T-helper 1 cell treated with Interleukin-12 subunit alpha and Interleukin-12 subunit beta and Interleukin-4 antibody, amounts not matched to agents 30 ng/mL and 1 ng/mL, for 36 hours (primary cell): ENCODE measurements at regions not wholly inside any gene's neighbourhood (a gene's known extent, or its start where the extent isn't known, plus 50 kb on each side); places are given as distances from the start of the nearest gene placed in this dataset.

Source experiments
- intact Hi-C: fragments of 100-400 bp; cut with micrococcal nuclease; formaldehyde crosslinking; loops from one replicate; pipeline ENCODE4 v1.15.1; 2024

DNA sequence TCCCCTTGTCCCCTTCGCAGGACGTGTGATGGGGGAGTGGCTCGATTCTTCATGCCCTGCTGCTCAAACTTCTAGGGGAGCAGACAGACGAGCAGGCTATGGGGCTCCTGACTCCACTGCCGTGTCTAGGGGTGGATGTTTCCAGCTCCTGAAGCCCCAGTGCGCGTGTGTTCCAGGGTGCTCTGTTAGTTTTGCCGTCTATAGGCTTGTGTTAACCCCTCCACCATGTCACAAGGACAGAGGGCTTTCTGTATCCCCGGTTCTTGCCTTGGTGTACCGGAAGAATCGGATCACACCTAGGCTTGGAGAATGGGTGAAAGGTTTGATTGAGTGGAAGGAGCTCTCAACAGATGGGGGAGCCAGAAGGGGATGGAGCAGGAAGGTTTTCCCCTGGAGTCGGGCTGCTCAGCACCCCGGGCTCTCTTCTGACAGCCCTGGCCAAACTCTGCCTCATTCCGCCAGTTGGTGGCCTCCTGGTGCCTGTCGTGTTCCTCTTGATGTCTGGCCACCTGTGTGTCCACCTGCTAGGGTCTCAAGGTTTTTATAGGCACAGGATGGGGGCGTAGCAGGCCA, 810.7 kb downstream of the BRD1 start:
- intact Hi-C loops: no loop called here

DNA sequence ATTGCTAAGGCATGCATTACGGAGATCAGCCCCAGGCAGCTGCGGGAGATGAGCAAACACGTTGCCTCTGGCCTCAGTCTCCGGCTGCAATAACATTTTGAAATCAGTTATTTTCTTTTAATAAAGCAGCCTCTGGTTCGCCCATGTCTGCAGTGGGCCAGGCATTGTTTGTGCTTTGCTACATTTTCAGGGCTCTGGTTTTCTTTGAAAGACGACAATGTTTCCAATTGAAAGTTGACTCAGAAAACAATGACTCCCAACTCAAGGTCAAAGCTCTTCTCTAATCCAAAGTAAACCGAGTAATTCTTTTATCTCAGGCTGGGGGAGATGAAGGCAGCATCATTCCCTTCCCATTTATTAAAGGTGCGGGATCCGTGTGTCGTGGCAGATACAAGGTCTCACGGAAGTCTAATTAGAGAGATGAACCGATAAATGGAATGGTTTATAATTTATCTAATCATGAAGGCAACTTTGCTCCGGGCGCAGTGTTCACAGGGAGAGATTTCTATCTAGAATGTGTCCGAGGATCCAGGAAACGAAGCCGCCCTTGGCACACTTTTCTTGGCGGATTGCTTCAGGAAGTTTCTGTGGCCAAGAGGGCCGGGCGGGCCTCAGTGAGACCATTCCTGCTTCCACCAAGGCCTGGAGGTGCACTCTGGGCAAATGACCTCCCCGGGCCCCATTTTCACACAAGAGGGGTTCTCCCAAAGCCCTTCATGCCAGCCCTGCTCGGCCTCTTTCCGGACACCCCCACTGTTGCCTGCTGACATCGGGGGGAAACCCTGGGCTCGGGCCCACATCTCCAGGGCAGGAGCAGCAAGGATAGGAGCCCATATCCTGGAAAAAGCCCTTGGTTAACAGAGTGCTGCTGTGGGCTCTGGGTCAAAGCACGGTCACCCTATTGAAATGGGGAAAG, 811.4 kb downstream of the BRD1 start:
- intact Hi-C loops: no loop called here

DNA sequence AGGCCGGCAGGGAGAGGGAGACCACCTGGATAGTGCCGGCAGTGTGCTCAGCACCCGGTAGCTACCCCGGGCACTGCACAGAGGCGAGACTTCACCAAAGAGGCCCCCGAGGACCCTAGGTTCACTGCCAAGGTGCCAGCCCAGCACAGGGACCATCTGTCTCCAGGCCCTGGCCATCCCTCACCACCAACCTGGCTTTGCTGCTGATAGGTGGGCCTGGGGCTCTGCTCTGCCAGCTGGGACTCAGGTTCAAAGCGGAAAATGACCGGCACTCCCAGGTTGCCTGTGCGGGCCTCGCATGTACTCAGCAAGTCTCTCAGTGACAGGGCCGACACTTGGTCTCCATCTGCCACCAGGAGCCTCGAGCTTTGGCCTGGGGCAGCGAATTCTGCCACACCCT, 812.2 kb downstream of the BRD1 start:
- intact Hi-C loops: no loop called here

DNA sequence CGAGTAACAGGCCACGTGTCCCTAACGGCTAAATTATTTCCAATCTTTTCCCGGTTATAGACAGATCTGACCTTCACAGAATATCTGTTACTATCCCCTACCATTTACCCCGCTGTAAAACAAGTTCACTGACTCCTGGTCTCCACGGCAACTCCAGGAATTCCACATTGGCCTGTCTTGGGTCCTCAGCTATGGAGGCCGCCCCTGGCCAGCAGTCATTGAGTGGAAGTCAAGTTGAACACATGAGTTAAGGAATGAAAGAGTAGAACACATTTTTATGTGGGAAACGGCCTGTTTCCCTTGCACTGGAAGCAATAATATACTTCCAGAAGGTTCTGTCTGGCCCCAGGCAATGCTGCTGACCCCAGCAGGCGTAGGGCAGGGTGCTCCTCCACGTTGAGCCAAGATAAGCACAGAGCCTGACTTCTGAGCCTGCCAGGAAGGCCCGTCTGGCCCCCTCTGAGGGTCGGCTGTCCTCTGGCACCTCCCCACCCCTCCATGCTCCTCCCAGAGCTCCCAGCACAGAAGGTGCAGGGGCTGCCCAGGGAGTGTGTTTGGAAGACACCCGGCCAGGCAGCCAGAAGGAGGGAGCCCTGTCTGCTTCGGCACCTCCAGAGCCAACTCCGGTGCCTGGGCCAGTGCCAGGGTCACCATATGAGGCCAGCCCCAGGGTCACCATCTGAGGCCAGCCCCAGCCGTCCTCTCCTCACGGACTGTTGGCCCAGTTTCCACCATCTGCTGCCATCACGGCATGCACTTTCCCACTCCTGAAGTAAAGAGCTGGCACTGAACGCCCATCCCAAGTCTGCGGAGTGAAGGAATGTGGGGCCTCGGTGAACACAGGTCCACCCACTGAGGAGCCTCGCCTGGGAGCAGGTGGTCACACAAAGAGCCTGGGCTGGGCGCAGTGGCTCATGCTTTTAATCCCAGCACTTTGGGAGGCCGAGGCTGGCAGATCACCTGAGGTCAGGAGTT, 813.2 kb downstream of the BRD1 start:
- intact Hi-C loops: no loop called here

DNA sequence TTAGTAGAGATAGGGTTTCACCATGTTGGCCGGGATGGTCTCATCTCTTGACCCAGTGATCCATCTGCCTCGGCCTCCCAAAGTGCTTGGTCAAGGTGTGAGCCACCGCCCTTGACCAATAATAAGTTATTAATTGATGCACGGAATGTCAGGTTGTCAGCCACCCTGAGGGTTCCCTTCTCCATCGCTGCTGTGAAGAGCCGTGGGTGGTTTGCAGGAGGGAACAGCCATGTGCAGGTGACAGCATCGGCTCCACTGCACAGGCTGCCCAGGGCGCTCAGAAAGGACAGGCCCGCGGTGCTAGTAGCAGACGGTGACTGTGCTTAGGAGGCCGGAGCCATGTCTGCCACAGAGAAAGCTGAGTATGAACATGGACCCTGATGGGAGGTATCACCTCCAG, 814.0 kb downstream of the BRD1 start:
- intact Hi-C loops: no loop called here

DNA sequence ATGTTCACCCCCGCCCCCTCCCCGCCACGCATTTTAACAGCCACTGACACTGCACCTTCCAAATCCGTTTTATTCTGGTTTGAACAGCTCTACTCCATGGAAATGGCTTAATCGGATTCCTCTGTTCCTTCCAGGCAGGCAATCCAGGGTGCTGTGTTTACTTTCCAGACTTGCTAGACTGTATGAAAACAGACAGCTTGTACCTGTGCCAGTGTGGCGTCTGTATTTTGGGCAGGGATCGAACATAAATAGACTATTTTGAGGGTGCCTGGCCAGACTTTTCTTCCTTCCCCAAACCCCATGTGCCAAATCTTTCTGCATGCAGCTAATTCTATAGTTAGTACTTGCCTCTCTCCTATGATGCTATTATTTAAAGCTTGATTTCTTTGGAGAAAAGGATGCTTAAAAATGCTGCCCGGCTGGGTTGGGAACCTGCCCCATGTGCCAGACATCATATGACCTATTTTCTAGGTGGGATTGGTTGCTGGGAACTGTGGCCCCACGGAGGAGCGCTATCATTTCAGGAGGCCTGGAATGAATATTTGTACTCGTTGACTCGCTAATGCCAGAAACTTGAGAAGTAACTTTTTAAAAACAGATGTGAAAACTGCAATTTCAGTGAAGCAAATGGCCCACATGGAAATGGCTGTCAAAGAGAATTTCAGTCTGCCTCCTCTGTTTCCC, 814.8 kb downstream of the BRD1 start:
- intact Hi-C loops: no loop called here

DNA sequence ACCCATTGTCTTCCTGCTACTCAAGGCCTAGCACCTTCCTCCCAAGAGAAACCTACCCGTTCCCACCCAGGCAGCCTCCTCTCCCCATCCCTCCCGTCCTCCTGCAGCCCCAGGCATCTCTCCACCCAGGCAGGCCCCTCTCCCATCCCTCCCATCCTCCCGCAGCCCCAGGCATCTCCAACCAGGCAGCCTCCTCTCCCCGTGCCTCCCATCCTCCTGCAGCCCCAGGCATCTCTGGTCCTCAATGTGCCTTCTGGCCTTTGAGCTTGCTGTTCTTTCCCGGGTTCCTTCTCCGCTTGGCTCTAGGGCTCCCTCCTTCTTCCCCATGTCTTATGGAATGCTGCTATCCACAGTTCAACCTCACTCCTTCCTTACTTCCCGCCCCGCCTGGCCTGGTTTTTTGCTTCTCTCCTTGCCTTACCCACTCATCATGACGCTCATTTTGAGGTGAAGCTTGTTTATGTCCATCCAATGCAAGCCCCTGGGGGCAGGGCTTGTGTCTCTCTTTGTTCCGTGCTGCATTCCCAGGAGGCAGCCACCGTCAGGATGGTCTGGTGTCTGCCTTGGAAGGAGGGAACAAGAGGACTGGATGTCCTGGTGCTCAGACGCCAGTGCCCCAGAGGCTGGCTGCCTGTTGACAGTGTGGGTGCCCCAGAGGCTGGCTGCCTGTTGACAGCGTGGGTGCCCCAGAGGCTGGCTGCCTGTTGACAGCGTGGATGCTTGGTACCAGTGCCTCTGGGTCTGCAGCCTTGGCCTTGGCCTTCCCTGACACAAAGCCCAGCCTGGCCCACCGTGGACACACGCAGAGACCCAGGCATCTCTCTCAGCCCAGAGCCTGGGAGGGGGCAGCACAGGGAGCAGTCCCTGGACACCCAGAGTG, 815.7 kb downstream of the BRD1 start:
- intact Hi-C loops: no loop called here

DNA sequence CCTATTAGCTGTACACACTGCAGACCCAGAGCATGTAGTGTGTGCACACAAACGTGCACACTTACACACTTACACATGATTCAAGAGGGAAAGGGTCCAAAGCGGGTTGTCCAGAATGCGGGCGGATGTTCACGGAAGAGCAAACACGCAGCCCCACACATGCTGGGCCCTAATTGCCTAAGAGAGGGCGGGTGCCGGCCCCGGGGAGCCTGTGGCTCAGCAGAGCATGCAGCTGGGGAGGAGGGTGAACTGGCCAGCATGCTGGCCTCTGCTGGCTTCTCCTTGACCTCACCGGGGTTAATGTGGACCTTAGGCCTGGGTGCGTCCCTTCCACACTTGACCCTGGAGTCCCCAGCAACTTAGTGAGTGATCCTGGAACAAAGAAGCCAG, 816.3 kb downstream of the BRD1 start:
- intact Hi-C loops: no loop called here

DNA sequence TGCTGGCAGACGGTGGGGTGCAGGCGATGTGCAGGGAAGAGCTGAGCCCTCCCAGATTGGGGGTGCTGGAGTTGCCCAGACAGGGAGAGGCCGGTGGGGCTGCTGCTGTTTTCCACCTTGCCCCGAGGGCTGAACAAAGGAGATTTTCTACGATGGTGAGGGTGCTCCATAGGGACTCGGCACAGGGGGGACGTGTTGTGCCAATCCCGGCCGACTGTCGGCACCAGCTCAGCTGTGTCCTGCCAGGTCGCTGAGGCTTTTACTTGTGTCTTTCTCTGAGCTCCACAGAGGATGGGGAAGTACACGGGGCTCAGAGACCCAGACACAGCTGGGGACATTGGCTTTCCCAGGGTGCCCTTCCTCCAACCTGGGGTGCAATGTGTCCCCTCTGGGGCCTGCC, 816.8 kb downstream of the BRD1 start:
- intact Hi-C loops: no loop called here

DNA sequence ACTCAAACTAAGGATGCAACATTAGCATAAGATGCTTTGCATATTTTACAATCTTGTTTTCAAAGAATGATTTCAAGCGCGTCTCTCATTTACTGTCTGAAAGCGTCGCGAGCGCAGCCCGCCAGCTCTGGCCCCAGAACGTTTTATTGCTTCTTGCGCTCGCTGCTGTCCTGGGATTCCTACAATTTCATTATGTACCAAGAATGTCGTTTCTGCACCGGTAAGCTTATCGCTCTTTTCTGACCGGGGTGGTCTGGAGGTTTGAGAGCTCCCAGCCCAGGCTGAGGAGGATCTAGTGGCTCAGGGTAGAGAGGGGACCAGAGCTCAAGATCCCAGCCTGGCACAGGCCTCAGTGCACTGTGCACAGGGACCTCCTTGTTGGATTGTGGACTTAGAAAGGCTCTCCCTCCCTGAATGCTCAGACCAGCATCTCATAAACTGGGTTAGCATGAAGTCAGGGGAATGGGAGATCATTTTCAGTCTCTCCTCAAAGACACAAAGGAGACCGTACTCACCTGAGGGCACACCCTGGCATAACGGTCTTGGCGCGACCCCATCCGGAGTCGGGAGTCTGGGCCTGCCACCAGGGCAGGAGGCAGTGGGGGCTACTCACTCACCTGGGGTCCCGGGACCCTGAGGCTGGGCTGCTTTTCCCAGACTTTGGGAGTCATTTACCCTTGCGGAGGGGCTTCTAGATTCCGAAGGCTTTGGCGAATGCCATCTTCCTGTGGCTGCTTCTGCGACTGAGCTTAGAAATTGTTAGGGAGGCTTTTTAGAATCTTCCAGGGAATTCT, 817.4 kb downstream of the BRD1 start:
- intact Hi-C loops: no loop called here

DNA sequence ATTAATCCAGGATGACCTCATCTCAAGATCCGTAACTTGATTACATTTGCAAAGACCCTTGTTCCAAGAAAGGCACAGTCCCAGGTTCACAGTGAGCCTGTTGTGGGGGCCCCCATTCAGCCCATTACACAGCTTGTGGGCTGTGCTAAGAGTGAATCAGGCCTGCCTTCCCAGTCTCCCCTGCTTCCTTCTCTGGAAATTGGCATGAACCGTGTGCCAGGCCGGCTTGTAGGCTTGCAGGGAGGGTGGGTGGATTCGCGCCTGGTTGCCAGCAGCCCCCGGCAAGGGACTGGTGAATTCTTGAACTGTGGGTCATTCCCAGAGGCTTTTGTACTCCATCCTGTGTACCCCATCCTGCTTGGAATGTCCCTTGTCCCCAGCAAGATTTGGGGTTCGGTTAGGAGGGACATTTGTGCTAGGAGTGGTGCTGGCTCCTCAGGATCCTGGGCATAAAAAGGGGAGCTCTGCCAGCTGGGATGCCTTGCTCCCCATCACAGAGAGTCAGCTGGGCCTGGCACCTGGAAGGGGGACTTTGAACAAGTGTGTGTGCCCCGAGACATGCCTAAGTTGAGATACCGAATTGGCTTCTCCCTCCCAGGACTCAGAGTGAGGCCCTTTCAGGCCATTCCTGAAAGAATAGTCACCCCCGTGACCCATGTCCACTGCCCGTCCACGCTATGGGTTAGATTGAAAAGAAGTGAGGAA, 818.2 kb downstream of the BRD1 start:
- intact Hi-C loops: no loop called here

DNA sequence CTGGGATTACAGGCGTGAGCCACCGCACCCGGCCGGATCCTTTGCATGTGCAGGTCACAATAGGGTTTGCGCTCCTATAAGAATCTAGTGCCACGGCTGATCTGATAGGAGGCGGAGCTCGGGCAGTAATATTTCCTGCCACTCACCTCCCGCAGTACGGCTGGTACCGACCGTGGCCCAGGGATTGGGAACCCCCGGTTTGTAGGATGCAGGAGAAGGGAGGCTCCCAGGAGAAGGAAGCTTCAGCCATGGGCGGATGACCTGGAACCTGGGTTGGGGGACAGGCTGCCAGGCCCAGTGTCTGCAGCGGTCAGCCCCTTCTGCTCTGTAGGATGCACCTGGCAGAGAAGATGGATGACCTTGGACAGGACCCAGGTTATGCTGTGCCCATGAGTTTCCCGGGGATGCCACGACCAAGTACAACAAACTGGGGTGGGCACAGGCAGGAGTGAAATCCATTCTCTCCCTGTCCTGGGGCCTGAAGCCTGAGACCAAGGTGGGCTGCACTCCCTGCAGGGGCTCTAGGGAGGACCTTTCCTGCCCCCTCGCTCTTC, 818.9 kb downstream of the BRD1 start:
- intact Hi-C loops: no loop called here

DNA sequence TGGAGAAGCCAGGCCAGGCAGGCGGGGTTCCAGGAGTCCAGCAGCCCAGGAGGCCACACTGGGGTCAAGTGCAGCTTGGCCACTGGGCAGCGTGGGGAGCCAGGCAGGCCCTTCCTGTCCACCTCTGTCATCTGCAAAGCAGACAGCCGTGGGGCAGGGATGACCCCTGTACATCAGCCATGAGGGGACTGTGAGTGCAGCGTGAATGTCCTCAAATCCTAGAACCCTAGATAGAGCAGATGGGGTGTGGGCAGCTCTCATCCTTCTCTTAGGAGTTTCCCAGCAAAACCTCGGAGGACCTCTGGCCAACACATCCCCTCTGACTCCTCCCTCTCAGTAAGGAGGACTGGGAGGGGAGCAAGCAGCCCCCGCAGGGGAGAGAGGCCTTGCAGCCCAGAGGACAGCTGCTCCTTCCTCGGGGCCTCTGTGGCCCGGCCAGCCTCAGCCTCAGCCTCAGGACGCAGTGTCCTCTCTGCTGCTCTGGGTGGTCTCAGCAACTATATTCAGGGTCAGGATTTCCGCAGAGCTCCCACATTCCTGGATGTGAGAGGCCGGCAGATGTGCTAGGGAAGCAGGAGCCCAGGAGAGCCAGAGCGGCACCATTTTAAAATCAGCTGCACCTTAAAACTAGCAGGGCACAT, 820.5 kb downstream of the BRD1 start:
- intact Hi-C loops: no loop called here

DNA sequence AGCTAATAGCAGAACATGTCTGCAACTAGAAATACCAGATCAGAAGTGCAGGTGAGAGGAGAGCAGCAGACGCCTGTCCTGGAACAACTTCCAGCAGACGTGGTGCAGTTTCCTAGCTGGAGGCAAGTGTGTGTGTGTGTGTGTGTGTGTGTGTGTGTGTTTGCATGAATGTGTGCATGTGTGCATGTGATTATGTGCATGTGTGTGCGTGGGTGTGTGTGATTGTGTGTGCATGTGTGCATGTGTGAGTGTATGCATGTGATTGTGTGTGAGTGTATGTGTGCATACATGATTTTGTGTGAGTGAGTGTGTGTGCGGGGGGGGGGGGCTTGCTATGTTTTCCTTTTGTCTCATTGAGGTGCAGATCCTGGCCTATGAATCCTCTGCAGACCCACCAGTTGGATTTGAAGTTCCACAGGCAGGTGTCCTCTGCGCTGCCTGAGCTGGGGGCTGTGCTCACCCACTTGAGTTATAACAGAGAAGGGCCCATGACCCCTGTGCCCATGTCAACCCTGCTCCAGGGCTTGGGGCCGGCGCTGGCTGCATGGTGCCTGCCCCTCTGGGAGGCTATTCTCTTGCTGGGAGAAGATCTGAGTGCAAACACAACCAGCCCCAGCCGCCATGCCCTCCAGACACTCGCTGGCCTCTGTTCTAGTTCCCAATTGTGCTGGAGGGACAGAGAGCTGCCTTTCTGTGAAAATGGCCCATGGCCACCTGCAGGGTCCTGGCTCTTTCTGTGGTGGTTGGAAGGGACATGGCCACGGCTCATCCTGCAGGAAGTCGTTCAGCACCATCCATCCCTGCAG, 821.3 kb downstream of the BRD1 start:
- intact Hi-C loops: no loop called here

DNA sequence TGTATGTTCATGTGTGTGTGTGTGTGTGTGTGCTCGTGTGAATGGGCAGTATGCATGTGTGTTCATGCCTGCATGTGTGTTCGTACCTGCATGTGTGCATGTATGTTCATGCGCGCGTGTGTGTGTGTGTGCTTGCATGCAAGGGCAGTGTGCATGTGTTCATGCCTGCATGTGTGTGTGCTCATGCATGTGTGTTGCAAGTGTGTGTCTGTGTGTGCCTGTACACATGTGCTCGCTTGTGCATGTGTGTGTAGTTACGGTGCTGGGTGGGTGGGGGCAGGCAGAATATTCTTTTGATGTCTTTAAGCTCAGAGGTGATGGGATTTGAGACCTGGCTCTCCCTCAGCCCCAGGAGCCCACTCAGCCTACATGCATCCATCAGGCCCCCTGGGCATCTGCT, 822.1 kb downstream of the BRD1 start:
- intact Hi-C loops: no loop called here

DNA sequence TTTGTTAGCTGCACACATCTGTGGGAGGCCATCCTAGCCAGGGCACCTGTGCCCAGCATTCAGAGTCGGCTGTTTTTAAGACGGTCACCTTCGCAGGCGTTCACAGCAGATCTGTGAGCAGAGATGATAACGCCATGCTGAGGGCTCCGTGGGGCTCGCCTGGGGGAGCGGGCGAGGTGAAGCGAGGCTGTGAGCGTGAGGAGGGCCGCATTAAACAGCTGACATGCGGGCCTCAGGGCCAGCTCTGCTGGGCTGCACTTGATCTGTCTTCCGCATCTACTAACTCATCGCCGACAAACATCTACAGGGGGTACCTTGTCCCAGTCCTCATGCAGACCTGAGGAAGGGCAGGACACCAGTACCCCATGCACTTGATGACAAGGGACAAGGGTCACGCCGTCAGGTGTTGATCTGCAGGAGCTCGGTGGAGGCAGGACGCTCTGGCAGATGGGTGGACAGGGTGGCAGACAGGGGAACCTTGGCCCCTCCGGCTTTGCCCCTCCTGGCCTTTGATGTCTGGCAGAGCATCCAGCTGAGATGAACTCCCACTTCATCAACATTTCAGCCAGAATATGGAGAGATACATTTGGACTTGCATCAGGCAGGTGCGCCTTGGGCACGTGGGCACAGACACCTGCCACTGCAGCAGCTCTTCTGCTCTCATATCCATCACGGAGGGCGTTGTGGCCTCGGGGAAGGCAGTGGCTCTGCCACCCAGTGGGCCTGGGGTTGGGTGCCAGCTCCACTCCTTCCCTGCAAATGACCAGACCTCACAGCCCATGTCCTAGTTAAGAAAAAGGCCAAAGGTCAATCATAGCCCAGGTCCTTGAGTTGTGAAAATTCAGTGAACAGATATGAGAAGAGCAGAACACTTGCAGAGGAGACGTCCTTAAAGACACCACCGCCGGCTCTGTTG, 822.9 kb downstream of the BRD1 start:
- intact Hi-C loops: no loop called here
